HepG2 (cell line): ENCODE measurements at regions not wholly inside any gene's neighbourhood (a gene's known extent, or its start where the extent isn't known, plus 50 kb on each side); places are given as distances from the start of the nearest gene placed in this dataset.

Experiments
- CTCF ChIP-seq: sonication (generic); formaldehyde crosslinking; IDR thresholded peaks from 2 replicates; pipeline ENCODE4 v1.5.0; 2020; ENCODE audit warnings: mild to moderate bottlenecking, missing genetic modification reagents, moderate library complexity
- FOXA3 ChIP-seq: IDR thresholded peaks from 2 replicates; pipeline ENCODE4 v1.6.1; 2016; ENCODE audit warnings: missing genetic modification reagents, missing compliant biosample characterization
- GPBP1L1 ChIP-seq: sonication (generic); formaldehyde crosslinking; IDR thresholded peaks from 2 replicates; pipeline ENCODE4 v1.5.0; 2020; ENCODE audit warnings: mild to moderate bottlenecking, missing genetic modification reagents
- HMG20B ChIP-seq: conservative IDR thresholded peaks from 2 replicates; pipeline ENCODE4 v1.6.1; 2016; ENCODE audit warnings: missing genetic modification reagents, missing compliant biosample characterization
- LRRFIP1 ChIP-seq: sonication (generic); formaldehyde crosslinking; conservative IDR thresholded peaks from 2 replicates; pipeline ENCODE4 v1.4.0; 2020; ENCODE audit warnings: missing genetic modification reagents
- MXI1 ChIP-seq: IDR thresholded peaks from 3 replicates; pipeline ENCODE4 v1.6.1; 2012; ENCODE audit warnings: low read depth, low read length, inconsistent platforms, borderline replicate concordance
- SMAD1 ChIP-seq: sonication (generic); formaldehyde crosslinking; IDR thresholded peaks from 2 replicates; pipeline ENCODE4 v1.4.0; 2020; ENCODE audit warnings: missing genetic modification reagents, low read depth, mild to moderate bottlenecking, borderline replicate concordance
- SMYD3 ChIP-seq: sonication (generic); formaldehyde crosslinking; IDR thresholded peaks from 2 replicates; pipeline ENCODE4 v1.8.1; 2023; ENCODE audit warnings: mild to moderate bottlenecking, missing genetic modification reagents
- ZBTB49 ChIP-seq: sonication (generic); formaldehyde crosslinking; IDR thresholded peaks from 2 replicates; pipeline ENCODE4 v1.4.0; 2020; ENCODE audit warnings: missing genetic modification reagents, borderline replicate concordance
- ZSCAN9 ChIP-seq: IDR thresholded peaks from 2 replicates; pipeline ENCODE4 v1.6.1; 2016; ENCODE audit warnings: borderline replicate concordance

- TF ChIP-seq HMG20B (CRISPR knock-in tag) (no peak), SMAD1 (no peak), CTCF (no peak), LRRFIP1 (CRISPR knock-in tag) (no peak), GPBP1L1 (no peak), FOXA3 (CRISPR knock-in tag) (no peak), ZBTB49 (no peak), SMYD3 (CRISPR knock-in tag) (no peak), ZSCAN9 (CRISPR knock-in tag) (no peak), MXI1 (no peak)
Measured at GRCh38 chr1:87497380-87498203, 168.9 kb downstream of the LMO4 start.
